H1 (cell line): ENCODE measurements at regions not wholly inside any gene's neighbourhood (a gene's known extent, or its start where the extent isn't known, plus 50 kb on each side); places are given as distances from the start of the nearest gene placed in this dataset.

Source experiments
- CTCF ChIA-PET: fragments of 300-600 bp; sonication (Branson Sonifier 250); formaldehyde crosslinking; loops from one replicate; lab custom pipeline; 2021; ENCODE audit not compliant: partially characterized antibody; lab: Charles Lee
- POLR2A ChIA-PET: fragments of 300-600 bp; sonication (Branson Sonifier 250); formaldehyde crosslinking; loops from one replicate; lab custom pipeline; 2021; ENCODE audit warnings: inconsistent platforms; ENCODE audit not compliant: partially characterized antibody; lab: Charles Lee
- DNase-seq, 2 experiments: peaks; one replicate each; pipeline versions ENCODE4 v3.0.0 to v3.0.0-alpha.2; 2010 to 2022; ENCODE audit warnings: low spot score in 2 of 2, low read depth in 1 of 2, mixed read lengths in 1 of 2
- FAIRE-seq: peaks from 2 replicates; lab custom pipeline; 2011; peaks lifted over from hg19 to GRCh38; lab: Jason Lieb, UNC
- H2AFZ ChIP-seq: 2 replicates; pipeline ENCODE4 v1.8.1; 2012; ENCODE audit warnings: low read length, inconsistent platforms
- H2AK5ac ChIP-seq: 2 replicates; pipeline ENCODE4 v1.6.1; 2013; ENCODE audit warnings: low read depth, low read length
- H2BK120ac ChIP-seq: replicated peaks from 2 replicates; pipeline ENCODE3; 2013; ENCODE audit warnings: low read depth, low read length, inconsistent platforms
- H2BK12ac ChIP-seq: 2 replicates; pipeline ENCODE4 v1.6.1; 2013; ENCODE audit warnings: low read depth, low read length
- H2BK15ac ChIP-seq: 2 replicates; pipeline ENCODE4 v1.6.1; 2013; ENCODE audit warnings: low read length
- H2BK20ac ChIP-seq: 2 replicates; pipeline ENCODE4 v1.6.1; 2013; ENCODE audit warnings: low read length
- H2BK5ac ChIP-seq: 2 replicates; pipeline ENCODE4 v1.6.1; 2013; ENCODE audit warnings: low read depth, low read length
- H3K14ac ChIP-seq: 2 replicates; pipeline ENCODE4 v1.6.1; 2013; ENCODE audit warnings: inconsistent platforms; ENCODE audit not compliant: insufficient read length
- H3K18ac ChIP-seq: 2 replicates; pipeline ENCODE4 v1.6.1; 2013; ENCODE audit warnings: low read length; ENCODE audit errors: extremely low read depth
- H3K23ac ChIP-seq: 2 replicates; pipeline ENCODE4 v1.6.1; 2013; ENCODE audit warnings: inconsistent platforms; ENCODE audit not compliant: insufficient read length
- H3K23me2 ChIP-seq: 2 replicates; pipeline ENCODE4 v1.6.1; 2013; ENCODE audit warnings: low read depth, low read length
- H3K27ac ChIP-seq: 2 replicates; pipeline ENCODE4 v1.6.1; 2011; ENCODE audit warnings: low read depth, low read length, inconsistent platforms
- H3K27me3 ChIP-seq, 4 experiments: replicated peaks in 1 of 4; 1 replicate in 1 of 4; 2 replicates in 3 of 4; pipeline versions ENCODE4 v1.6.1 to v1.8.1; 2011 to 2013; ENCODE audit warnings: low read length in 3 of 4, mild to moderate bottlenecking in 3 of 4, inconsistent platforms in 2 of 4, mixed read lengths in 2 of 4, moderate library complexity in 1 of 4; ENCODE audit not compliant: control insufficient read depth in 3 of 4, insufficient read depth in 3 of 4; ENCODE audit errors: extremely low read depth in 1 of 4
- H3K36me3 ChIP-seq, 4 experiments: 2 replicates each; pipeline versions ENCODE4 v1.6.1 to v1.8.1; 2011 to 2013; ENCODE audit warnings: mild to moderate bottlenecking in 4 of 4, low read length in 3 of 4, moderate library complexity in 2 of 4, control low read depth in 1 of 4, inconsistent platforms in 1 of 4; ENCODE audit not compliant: insufficient read depth in 4 of 4, control insufficient read depth in 2 of 4
- H3K4ac ChIP-seq: replicated peaks from 2 replicates; pipeline ENCODE3; 2013; ENCODE audit warnings: low read length, low read depth, mixed read lengths, inconsistent platforms; ENCODE audit not compliant: insufficient read length
- H3K4me1 ChIP-seq, 4 experiments: replicated peaks in 1 of 4; 1 replicate in 1 of 4; 2 replicates in 3 of 4; pipeline versions ENCODE4 v1.6.1 to v1.8.1; 2011 to 2013; ENCODE audit warnings: low read length in 3 of 4, inconsistent platforms in 2 of 4, mixed read lengths in 1 of 4; ENCODE audit not compliant: insufficient read depth in 4 of 4, control insufficient read depth in 3 of 4
- H3K4me2 ChIP-seq, 2 experiments: 2 replicates each; pipeline versions ENCODE4 v1.6.1 to v1.8.1; 2011 to 2013; ENCODE audit warnings: low read depth in 2 of 2, low read length in 2 of 2, control low read depth in 1 of 2, inconsistent platforms in 1 of 2, mild to moderate bottlenecking in 1 of 2; ENCODE audit not compliant: insufficient read depth in 1 of 2
- H3K4me3 ChIP-seq, 4 experiments: fragments of 200-600, 300-600 bp in 1 of 4; sonication (generic), shearing (Covaris generic), sonication (Bioruptor Twin) in 1 of 4; 2 replicates each; pipeline versions ENCODE4 v1.5.1 to v1.8.1; 2011 to 2016; ENCODE audit warnings: low read length in 4 of 4, low read depth in 3 of 4, control low read depth in 2 of 4, inconsistent platforms in 2 of 4, mild to moderate bottlenecking in 2 of 4, mixed read lengths in 1 of 4, moderate library complexity in 1 of 4; ENCODE audit not compliant: insufficient read depth in 2 of 4; ENCODE audit errors: extremely low read depth in 1 of 4
- H3K56ac ChIP-seq: replicated peaks from 2 replicates; pipeline ENCODE3; 2013; ENCODE audit warnings: low read depth, mild to moderate bottlenecking, mixed read lengths, low read length, inconsistent platforms; ENCODE audit not compliant: insufficient read length
- H3K79me1 ChIP-seq: 2 replicates; pipeline ENCODE4 v1.6.1; 2013; ENCODE audit warnings: low read depth, low read length, control low read depth
- H3K79me2 ChIP-seq, 2 experiments: 2 replicates each; pipeline versions ENCODE4 v1.6.1 to v1.8.1; 2012 to 2013; ENCODE audit warnings: low read length in 2 of 2, mild to moderate bottlenecking in 2 of 2, inconsistent platforms in 1 of 2; ENCODE audit not compliant: insufficient read depth in 2 of 2, control insufficient read depth in 1 of 2
- H3K9ac ChIP-seq, 4 experiments: replicated peaks in 1 of 4; 1 replicate in 1 of 4; 2 replicates in 3 of 4; pipeline versions ENCODE4 v1.6.1 to v1.8.1; 2011 to 2013; ENCODE audit warnings: low read depth in 3 of 4, low read length in 3 of 4, control low read depth in 2 of 4, mild to moderate bottlenecking in 2 of 4, moderate library complexity in 2 of 4, inconsistent platforms in 1 of 4; ENCODE audit errors: extremely low read depth in 1 of 4
- H3K9me3 ChIP-seq, 2 experiments: 2 replicates each; pipeline versions ENCODE4 v1.6.1 to v1.8.1; 2012 to 2013; ENCODE audit warnings: mild to moderate bottlenecking in 2 of 2, moderate library complexity in 2 of 2, control low read depth in 1 of 2, inconsistent platforms in 1 of 2, low read depth in 1 of 2, low read length in 1 of 2, mixed read lengths in 1 of 2; ENCODE audit not compliant: insufficient read depth in 2 of 2
- H4K20me1 ChIP-seq, 2 experiments: replicated peaks in 1 of 2; 2 replicates each; pipeline versions ENCODE3 to v1.8.1; 2011 to 2013; ENCODE audit warnings: inconsistent platforms in 2 of 2, low read length in 2 of 2, mild to moderate bottlenecking in 1 of 2; ENCODE audit not compliant: insufficient read depth in 2 of 2, control insufficient read depth in 1 of 2
- H4K5ac ChIP-seq: 2 replicates; pipeline ENCODE4 v1.6.1; 2013; ENCODE audit warnings: low read length, low read depth, mixed read lengths, inconsistent platforms; ENCODE audit not compliant: insufficient read length
- H4K8ac ChIP-seq: 2 replicates; pipeline ENCODE4 v1.8.0; 2013; ENCODE audit warnings: mild to moderate bottlenecking, moderate library complexity, low read length, inconsistent platforms; ENCODE audit not compliant: insufficient read depth; ENCODE audit errors: extremely low read depth
- H4K91ac ChIP-seq: replicated peaks from 2 replicates; pipeline ENCODE3; 2013; ENCODE audit warnings: low read length, mixed read lengths, inconsistent platforms; ENCODE audit not compliant: insufficient read length
- NRF1 ChIP-seq: IDR thresholded peaks from 2 replicates; pipeline ENCODE4 v1.6.1; 2011; ENCODE audit warnings: mild to moderate bottlenecking, low read depth, low read length, improper control_type of control experiment
- PHF8 ChIP-seq: fragments of 200-600 bp; sonication (generic); conservative IDR thresholded peaks from 2 replicates; pipeline ENCODE4 v1.7.1; 2012; ENCODE audit warnings: low read depth, mild to moderate bottlenecking, inconsistent platforms, low read length, moderate library complexity
- WGBS, 2 experiments: shearing (Covaris generic) in 1 of 2; methylation state at CpG; one replicate each; pipeline versions ENCODE4 v1.1.6 to v1.1.7; 2013 to 2015; ENCODE audit warnings: low lambda C conversion rate in 2 of 2, mixed read lengths in 2 of 2, inconsistent platforms in 1 of 2, low coverage in 1 of 2, missing lambda C conversion rate in 1 of 2; ENCODE audit not compliant: insufficient replicate concordance in 2 of 2, insufficient coverage in 1 of 2, insufficient read length in 1 of 2; ENCODE audit errors: extremely low coverage in 1 of 2, missing lambda C conversion rate in 1 of 2; 5-methylcytosine and 5-hydroxymethylcytosine counted together

GRCh38 chr1:189212606-189213005 lies 1265.1 kb downstream of the BRINP3 start:
- Histone ChIP-seq H2AK5ac (no peak overlapping the region), H2BK20ac (no peak overlapping the region), H3K9ac (no peak overlapping the region), H3K79me2 (no peaks in the 10 kb centered on the region), H4K8ac (no peak overlapping the region), H3K18ac (no peak overlapping the region), H3K23ac (no peak overlapping the region), H2BK12ac (no peak overlapping the region), H3K4me2 (no peak overlapping the region), H2BK120ac (no peak overlapping the region), H2BK15ac (no peak overlapping the region), H4K91ac (no peak overlapping the region), H3K14ac (no peak overlapping the region), H3K4me3 (no peak overlapping the region), H3K27me3 (no peaks in the 10 kb centered on the region), H2AFZ (no peak overlapping the region), H2BK5ac (no peak overlapping the region), H4K20me1 (no peaks in the 10 kb centered on the region), H3K79me1 (no peaks in the 10 kb centered on the region), H3K4me1 (no peaks in the 10 kb centered on the region), H3K36me3 (no peaks in the 10 kb centered on the region), H3K4ac (no peak overlapping the region), H4K5ac (no peak overlapping the region), H3K23me2 (no peaks in the 10 kb centered on the region), H3K56ac (no peak overlapping the region), H3K27ac (no peak overlapping the region), H3K9me3 (no peaks in the 10 kb centered on the region)
- WGBS, 2 experiments = 89% methylated on average over 2 of the region's 2 CpGs; no CpG with 5 or more reads in 1 of the 2 experiments
- DNase-seq (no peak), FAIRE-seq (no peak)
- POLR2A ChIA-PET = no interaction called here
- TF ChIP-seq NRF1 (no peak), PHF8 (no peak)
- CTCF ChIA-PET = interaction anchor here (0.6 to 1.0 kb wide), 2 partner anchors 13 to 872 kb away, joined by 3 read pairs; no protein-coding TSS in a partner anchor
